ENCODE measurements at regions not wholly inside any gene's neighbourhood (a gene's known extent, or its start where the extent isn't known, plus 50 kb on each side); places are given as distances from the start of the nearest gene placed in this dataset.

- ChIA-PET CTCF (interaction anchor here (2.4 kb wide), 1 partner anchor 1000 kb away, joined by 10 read pairs; no protein-coding TSS in a partner anchor), POLR2A (no interaction called here)
- H3K27ac ChIP-seq (ENCODE audit: low read length in 2 of 2), result no peak overlapping the region
- intact Hi-C loops (cut with micrococcal nuclease), result loop anchor here (5.0 kb wide), 2 partner anchors 1000 to 1415 kb away; no protein-coding TSS in a partner anchor
- H2AFZ ChIP-seq (ENCODE audit: insufficient read depth, low read depth, low read length, poor library complexity, severe bottlenecking), result no peak overlapping the region
- no peak overlapping the region for H3K4me2 ChIP-seq (replicated peaks; ENCODE audit: low read depth, low read length, poor library complexity, severe bottlenecking)
- H4K20me1 ChIP-seq (ENCODE audit: control insufficient read depth, insufficient read depth, low read length, poor library complexity, severe bottlenecking), result no peaks in the 10 kb centered on the region
- H3K36me3 ChIP-seq (replicated peaks in 1 of 2; ENCODE audit: control extremely low read depth in 1 of 2, control insufficient read depth in 1 of 2, extremely low read depth in 1 of 2, insufficient read depth in 2 of 2, low read length in 1 of 2), result no peaks in the 10 kb centered on the region
- TF ChIP-seq CTCF (IDR thresholded peaks at IDR 0.05), result no peak
- no peak for TF ChIP-seq EZH2 (IDR thresholded peaks at IDR 0.05; ENCODE audit: borderline replicate concordance, insufficient read depth, low read depth, low read length, poor library complexity, severe bottlenecking)
- Mint-ChIP-seq H3K27ac (no peak overlapping the region), H3K4me3 (no peak overlapping the region), H3K4me1 (no peaks in the 10 kb centered on the region), H3K27me3 (no peaks in the 10 kb centered on the region), H3K9me3 (ENCODE audit: insufficient read depth) (no peaks in the 10 kb centered on the region)
- H3K4me3 ChIP-seq (ENCODE audit: control extremely low read depth in 1 of 5, extremely low read depth in 1 of 5, insufficient read depth in 1 of 5, low read depth in 2 of 5, low read length in 4 of 5), result no peak overlapping the region
- ATAC-seq (ENCODE audit: low read depth) (no peak), DNase-seq (no peak)
- H3K9me3 ChIP-seq (ENCODE audit: control extremely low read depth in 1 of 3, control insufficient read depth in 2 of 3, insufficient read depth in 1 of 3, low read length in 2 of 3), result no peaks in the 10 kb centered on the region
- H3K79me2 ChIP-seq (ENCODE audit: control insufficient read depth, insufficient read depth, low read length), result no peaks in the 10 kb centered on the region
- 100% methylated on average over 3 of the region's 4 CpGs for WGBS (ENCODE audit: insufficient coverage)
- H3K27me3 ChIP-seq (replicated peaks in 1 of 4; ENCODE audit: control extremely low read depth in 1 of 4, control insufficient read depth in 3 of 4, insufficient read depth in 4 of 4, low read length in 3 of 4), result no peaks in the 10 kb centered on the region
- no peak overlapping the region for H3K9ac ChIP-seq (ENCODE audit: low read length)
- no peaks in the 10 kb centered on the region for H3K4me1 ChIP-seq (ENCODE audit: control insufficient read depth in 2 of 2, insufficient read depth in 2 of 2, low read length in 2 of 2)
Observed at GRCh38 chr9:13352451-13352979, 73.0 kb upstream of the MPDZ start.

DNA sequence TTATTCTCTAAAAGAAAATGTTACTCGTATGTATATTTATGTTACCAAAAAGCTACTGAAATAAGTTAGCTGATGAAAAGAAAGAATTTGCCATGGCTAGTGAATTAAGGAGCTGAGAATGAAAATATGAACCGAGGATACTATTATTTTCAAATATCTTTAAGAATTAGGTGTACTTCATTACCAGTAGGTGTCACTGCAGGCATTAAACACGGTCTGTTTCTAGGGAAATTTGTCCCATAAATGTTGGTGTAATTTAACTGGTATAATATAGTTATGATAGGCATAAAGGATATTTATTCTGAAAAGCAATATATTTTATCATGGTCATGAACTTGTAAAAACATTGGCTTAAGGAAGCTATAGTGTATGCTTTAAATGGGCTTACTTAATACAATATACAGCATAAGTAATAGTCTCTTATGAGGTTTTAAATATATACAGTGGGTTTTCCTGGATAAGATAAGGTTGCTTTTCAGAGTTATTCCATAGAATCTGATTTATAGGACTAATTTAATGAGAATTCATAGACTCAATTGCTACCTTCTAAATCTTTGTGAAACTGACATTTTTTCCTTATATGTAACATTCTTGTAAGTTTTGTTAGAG, 72.4 kb upstream of the MPDZ start:
- Mint-ChIP-seq H3K9me3 (ENCODE audit: insufficient read depth) (no peaks in the 10 kb centered on the region), H3K4me3 (no peak overlapping the region), H3K4me1 (no peaks in the 10 kb centered on the region), H3K27ac (no peak overlapping the region), H3K27me3 (no peaks in the 10 kb centered on the region)
- DNase-seq (peak; percentile 3), ATAC-seq (ENCODE audit: low read depth) (no peak)
- no peak overlapping the region for H3K9ac ChIP-seq (ENCODE audit: low read length)
- H3K4me3 ChIP-seq (ENCODE audit: control extremely low read depth in 1 of 5, extremely low read depth in 1 of 5, insufficient read depth in 1 of 5, low read depth in 2 of 5, low read length in 4 of 5), result no peak overlapping the region
- H3K27me3 ChIP-seq (replicated peaks in 1 of 4; ENCODE audit: control extremely low read depth in 1 of 4, control insufficient read depth in 3 of 4, insufficient read depth in 4 of 4, low read length in 3 of 4), result no peaks in the 10 kb centered on the region
- no CpG with 5 or more reads among the region's 3 CpGs for WGBS (ENCODE audit: insufficient coverage)
- H3K4me1 ChIP-seq (ENCODE audit: control insufficient read depth in 2 of 2, insufficient read depth in 2 of 2, low read length in 2 of 2), result no peaks in the 10 kb centered on the region
- H3K9me3 ChIP-seq (ENCODE audit: control extremely low read depth in 1 of 3, control insufficient read depth in 2 of 3, insufficient read depth in 1 of 3, low read length in 2 of 3), result no peaks in the 10 kb centered on the region
- CTCF ChIA-PET, result interaction anchor here (2.4 kb wide), 1 partner anchor 1001 kb away, joined by 10 read pairs; no protein-coding TSS in a partner anchor
- no peak overlapping the region for H3K27ac ChIP-seq (ENCODE audit: low read length in 2 of 2)
- H4K20me1 ChIP-seq (ENCODE audit: control insufficient read depth, insufficient read depth, low read length, poor library complexity, severe bottlenecking), result no peaks in the 10 kb centered on the region
- intact Hi-C loops (cut with micrococcal nuclease), result loop anchor here (2.0 to 5.0 kb wide), 3 partner anchors 57 to 1415 kb away; no protein-coding TSS in a partner anchor
- TF ChIP-seq EZH2 (IDR thresholded peaks at IDR 0.05; ENCODE audit: borderline replicate concordance, insufficient read depth, low read depth, low read length, poor library complexity, severe bottlenecking) (no peak), CTCF (IDR thresholded peaks at IDR 0.05) (peak; percentile 46)
- H2AFZ ChIP-seq (ENCODE audit: insufficient read depth, low read depth, low read length, poor library complexity, severe bottlenecking), result no peak overlapping the region
- no peak overlapping the region for H3K4me2 ChIP-seq (replicated peaks; ENCODE audit: low read depth, low read length, poor library complexity, severe bottlenecking)
- H3K79me2 ChIP-seq (ENCODE audit: control insufficient read depth, insufficient read depth, low read length), result no peaks in the 10 kb centered on the region
- no peaks in the 10 kb centered on the region for H3K36me3 ChIP-seq (replicated peaks in 1 of 2; ENCODE audit: control extremely low read depth in 1 of 2, control insufficient read depth in 1 of 2, extremely low read depth in 1 of 2, insufficient read depth in 2 of 2, low read length in 1 of 2)
- POLR2A ChIA-PET, result no interaction called here

All from B cell (primary cell).